Anterior cingulate cortex (tissue), 58 donors: ENCODE measurements at regions not wholly inside any gene's neighbourhood (a gene's known extent, or its start where the extent isn't known, plus 50 kb on each side); places are given as distances from the start of the nearest gene placed in this dataset.
"Not testable (repeated sequence)": the region's sequence is repeated elsewhere in the genome, so short reads cannot be mapped to it uniquely, and the experiment has no call there.

Experiments
- DNase-seq, 58 donors: peaks; one replicate each; lab custom pipeline; 2025; lab: John Stamatoyannopoulos, UW

- no peak for DNase-seq
These were observed 79.8 kb downstream of the ZNF92 start for GRCh38 chr7:65453341-65454030.

- no peak for DNase-seq
These were observed 80.8 kb downstream of the ZNF92 start for GRCh38 chr7:65454469-65454868.

GRCh38 chr7:65455050-65455449 lies 81.4 kb downstream of the ZNF92 start:
- not testable (repeated sequence) for DNase-seq

- DNase-seq, result no peak
These were observed 84.0 kb downstream of the ZNF92 start for GRCh38 chr7:65457705-65458104.

- no peak for DNase-seq
These were observed 85.8 kb downstream of the ZNF92 start for GRCh38 chr7:65459438-65459837.

- DNase-seq, result no peak
These were observed 88.6 kb downstream of the ZNF92 start for GRCh38 chr7:65462148-65462716.

- no peak for DNase-seq
These were observed 89.5 kb downstream of the ZNF92 start for GRCh38 chr7:65463184-65463583.

- DNase-seq, result not testable (repeated sequence)
These were observed 96.4 kb downstream of the ZNF92 start for GRCh38 chr7:65469919-65470558.

GRCh38 chr7:65471587-65471986 lies 97.9 kb downstream of the ZNF92 start:
- no peak for DNase-seq

- no peak for DNase-seq
These were observed 101.5 kb downstream of the ZNF92 start for GRCh38 chr7:65475040-65475726.

- DNase-seq, result no peak
These were observed 102.2 kb downstream of the ZNF92 start for GRCh38 chr7:65475734-65476319.

- DNase-seq, result no peak
These were observed 103.7 kb downstream of the ZNF92 start for GRCh38 chr7:65477326-65477725.

- DNase-seq, result no peak
These were observed 115.7 kb downstream of the ZNF92 start for GRCh38 chr7:65489260-65489767.

- DNase-seq, result not testable (repeated sequence)
These were observed 123.0 kb downstream of the ZNF92 start for GRCh38 chr7:65496697-65497096.

GRCh38 chr7:65503434-65504152 lies 129.9 kb downstream of the ZNF92 start:
- no peak for DNase-seq

GRCh38 chr7:65504504-65505319 lies 131.1 kb downstream of the ZNF92 start:
- not testable (repeated sequence) for DNase-seq

- DNase-seq, result not testable (repeated sequence)
These were observed 131.6 kb downstream of the ZNF92 start for GRCh38 chr7:65505320-65505633.

GRCh38 chr7:65508581-65509367 lies 135.1 kb downstream of the ZNF92 start:
- DNase-seq, result not testable (repeated sequence)
